HG03139 (cell line): ENCODE measurements at regions not wholly inside any gene's neighbourhood (a gene's known extent, or its start where the extent isn't known, plus 50 kb on each side); places are given as distances from the start of the nearest gene placed in this dataset.

Experiments
- ATAC-seq: cut with Tn5 transposase; IDR thresholded peaks from one replicate; pipeline ENCODE4 v1.9.1; 2021; ENCODE audit not compliant: unreplicated experiment

DNA sequence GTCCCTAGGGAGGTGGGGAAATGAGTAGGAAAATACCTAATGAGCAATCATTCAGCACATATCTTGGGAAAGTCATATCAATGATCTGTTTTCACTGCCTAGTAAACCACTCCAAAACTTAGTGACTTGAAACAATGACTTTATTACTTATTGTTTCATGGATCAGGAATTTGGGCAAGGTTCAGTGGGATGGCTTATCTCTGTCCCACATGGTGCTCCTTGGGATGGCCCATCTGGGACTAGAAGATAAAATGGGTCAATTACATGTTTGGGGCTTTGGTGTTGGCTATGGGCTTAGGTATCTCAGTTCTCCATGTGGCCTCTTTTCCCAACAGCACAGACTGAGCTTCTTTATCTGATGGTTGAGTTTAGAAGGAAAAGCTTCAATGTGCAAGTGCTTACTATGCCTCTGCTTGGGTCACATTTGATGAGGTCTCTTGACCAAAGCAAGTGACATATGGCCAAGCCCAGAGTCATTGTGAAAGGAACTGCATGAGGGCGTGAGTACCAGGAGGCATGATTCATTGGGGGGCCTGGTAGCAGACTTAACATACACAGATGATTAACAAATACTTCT lies 218.1 kb upstream of the TNP1 start:
- no peak for ATAC-seq

DNA sequence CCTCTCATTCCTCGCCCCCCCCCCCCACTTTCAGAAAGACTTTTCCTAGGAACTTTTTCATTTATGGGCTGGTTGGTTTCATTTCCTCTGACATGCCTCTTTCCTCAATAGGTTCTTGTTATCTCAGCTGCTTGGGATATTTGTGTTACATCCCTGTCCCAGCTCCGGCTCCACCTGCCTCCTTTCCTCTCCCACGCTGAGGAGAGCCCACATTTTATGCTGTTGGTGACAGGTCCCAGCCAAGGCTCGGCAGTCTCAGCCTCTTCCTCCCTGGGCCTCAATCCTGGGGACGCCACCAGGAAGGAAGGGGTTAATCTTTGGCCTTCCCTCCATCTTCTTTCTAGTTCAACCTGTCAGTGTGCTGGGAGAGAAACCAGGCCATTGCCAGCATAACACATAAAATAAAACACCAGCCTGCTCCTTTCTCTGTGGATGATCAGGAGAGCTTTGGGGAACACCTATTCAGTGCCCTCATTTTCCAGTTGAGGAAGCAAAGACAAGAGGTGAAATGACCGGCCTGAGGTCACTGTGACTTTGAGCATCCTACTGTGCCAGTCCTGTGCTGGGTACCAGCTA lies 216.9 kb upstream of the TNP1 start:
- ATAC-seq, result no peak

DNA sequence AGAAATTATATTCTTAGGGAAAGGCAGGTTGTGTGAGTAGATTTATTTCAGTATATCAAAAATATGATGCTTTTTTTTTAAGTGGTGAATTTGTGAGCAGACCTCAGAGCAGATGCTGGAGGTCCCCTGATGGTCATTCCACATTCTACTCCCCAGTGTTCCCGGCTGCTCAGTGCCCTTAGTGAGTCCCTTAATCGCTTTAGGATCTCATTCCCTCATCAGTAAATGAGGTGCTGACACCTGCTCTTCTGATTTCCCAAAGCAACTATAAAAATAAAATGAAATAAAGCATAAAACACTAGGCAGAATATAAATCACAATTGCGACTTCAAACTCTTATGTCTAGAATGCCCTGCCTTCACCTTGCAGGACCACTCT lies 216.2 kb upstream of the TNP1 start:
- no peak for ATAC-seq

DNA sequence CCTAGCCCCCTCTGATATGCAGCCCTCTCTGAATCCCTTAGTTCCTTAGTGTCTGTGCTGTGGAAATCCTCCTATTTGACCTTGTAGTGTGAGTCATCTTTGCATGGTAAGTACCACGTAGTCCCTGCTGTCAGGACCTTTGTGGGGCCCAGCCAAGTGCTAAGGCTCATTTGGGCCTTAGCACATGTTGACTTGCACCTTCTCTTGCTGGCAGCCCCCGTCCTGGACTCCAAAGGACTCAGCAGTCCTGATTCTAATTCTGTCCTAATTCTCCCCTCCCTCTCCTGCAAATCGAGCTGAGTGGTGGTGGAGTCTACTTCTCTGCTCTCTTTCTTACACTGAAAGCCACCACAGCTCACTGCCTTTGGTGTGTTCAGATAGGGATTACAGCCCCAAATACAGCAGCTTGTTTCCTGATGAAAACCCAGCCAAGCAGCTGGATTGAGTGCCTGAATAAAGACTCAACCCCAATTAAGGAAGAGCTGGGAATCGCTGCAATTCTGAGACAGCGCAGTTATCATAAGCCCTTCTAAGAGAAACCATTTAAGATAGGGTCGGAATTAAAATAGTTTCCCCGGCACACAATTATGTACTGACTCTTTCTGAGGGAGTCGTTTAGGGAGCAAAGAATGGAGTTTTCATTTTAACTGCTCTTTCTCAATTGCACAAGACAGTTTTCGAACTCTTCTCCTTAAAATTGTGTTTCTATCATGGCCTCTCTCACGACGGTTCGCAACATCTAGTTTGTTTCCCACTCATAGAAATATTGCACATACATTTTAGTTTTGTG lies 215.6 kb upstream of the TNP1 start:
- no peak for ATAC-seq

DNA sequence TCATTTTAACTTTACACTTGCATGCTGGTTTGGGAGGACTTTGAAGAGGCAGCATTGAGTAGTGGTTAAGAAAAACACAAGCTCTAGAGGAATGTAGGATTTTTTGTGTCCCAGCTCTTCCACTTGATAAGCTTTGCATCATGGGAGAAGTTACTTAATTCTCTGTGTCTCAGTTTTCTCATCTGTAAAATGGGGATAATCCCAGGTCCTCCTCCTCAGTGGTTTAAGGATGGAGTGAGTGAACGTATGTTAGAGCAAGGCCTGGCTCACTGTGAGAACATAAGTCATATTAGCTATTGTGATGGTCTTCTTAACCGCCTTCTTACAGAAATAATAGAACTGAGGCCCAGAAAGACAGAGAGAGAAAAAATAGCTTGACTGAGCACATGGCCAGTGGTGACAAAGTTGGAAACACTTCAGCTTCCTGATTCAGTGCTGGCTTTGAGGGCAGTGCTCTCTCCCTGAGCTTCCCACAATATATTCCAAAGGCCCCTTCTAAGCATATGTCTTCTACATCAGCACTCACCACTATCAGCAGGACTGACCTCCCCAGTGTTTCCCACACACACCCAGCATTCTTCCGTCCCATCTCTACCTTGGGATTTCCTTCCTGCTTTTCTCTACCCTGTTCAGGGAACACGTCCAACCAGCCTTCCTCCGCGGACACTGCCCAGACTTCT lies 214.9 kb upstream of the TNP1 start:
- no peak for ATAC-seq

DNA sequence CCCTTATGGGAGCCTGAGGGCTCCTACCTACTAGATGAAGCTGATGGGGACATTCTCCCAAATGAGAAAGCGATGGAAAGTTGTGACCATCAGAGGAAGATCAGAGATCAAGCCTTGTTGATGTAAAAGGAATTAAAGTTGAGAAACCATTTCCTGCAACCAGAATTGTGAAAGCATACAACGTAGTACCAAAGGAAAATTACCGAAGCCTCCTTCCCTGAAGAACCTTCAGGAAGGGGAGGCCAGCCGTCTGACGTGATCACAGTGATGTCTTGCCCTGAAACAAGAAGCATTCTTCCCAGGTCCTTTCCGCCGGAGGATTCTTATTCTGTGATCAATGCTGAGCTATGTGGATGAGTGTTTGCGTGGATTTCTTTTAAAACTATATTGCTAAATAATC lies 211.6 kb upstream of the TNP1 start:
- ATAC-seq, result no peak

DNA sequence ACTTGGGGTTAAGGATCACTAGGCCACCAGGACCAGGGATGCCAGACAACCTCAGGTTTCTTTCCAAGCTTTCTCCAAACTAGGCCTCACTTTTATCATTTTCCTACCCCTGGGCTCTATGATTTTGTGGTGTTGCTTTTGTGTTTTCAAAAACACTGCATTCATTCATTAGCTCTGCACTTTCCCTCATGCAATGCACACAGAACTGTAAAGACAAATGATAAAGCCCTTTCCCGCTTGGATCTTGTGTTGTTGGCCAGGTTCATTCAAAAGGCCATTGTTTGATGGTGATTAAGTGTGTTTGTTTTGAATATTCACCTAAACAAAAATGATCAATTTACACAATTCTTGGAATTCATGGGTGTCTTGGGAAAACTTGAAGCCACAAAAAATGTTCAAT lies 210.7 kb upstream of the TNP1 start:
- no peak for ATAC-seq

DNA sequence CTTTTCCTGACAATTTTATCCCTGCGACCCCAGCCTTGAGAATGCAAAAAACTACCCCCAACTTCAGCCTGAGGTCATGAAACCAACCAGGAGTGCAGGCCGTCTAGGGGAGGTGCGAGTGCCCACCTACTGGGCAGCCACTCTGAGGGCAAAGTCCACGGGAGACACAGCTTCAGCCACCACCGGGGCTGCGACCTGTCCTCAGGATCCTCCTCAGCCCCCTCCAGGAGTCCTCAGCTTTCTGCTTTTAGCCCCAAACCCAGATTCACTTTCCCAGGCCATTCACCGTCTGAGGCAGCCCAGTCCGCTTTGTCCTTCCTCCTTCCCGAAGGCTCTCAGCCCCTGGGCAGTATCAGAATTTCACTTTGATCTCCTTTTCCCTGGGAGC lies 210.2 kb upstream of the TNP1 start:
- ATAC-seq, result no peak

DNA sequence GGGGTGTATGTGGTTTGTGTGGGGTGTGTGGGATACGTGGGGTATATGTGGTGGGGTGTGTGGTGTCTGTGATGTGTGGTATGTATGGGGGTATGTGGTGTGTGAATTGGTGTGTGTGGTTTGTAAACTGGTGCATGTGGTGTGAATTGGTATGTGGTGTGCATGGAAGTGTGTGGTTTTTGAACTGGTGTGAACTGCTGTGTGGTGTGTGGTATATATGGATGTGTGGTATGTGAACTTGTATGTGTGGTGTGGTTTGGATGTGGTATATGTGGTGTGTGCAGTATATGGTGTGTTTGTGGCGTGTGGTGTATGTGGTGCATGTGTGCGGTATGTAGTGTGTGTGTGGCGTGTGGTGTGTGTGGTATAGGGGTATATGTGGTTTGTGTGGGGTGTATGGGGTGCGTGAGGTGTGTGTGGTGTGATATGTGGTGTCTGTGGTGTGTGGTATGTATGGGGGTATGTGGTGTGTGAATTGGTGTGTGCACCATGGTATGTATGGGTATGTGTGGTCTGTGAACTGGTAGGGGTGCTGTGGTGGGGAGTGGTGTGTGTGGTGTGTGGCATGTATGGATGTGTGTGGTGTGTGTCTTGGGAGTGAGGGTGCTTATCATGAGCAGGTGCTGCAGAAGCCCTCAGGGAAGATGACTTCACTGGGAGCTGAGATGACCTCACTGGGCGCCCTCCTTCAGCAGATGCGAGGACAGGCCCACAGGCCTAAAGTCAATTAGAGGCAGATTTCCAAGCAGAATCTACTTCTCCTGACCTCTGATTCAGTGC lies 209.6 kb upstream of the TNP1 start:
- ATAC-seq, result no peak

DNA sequence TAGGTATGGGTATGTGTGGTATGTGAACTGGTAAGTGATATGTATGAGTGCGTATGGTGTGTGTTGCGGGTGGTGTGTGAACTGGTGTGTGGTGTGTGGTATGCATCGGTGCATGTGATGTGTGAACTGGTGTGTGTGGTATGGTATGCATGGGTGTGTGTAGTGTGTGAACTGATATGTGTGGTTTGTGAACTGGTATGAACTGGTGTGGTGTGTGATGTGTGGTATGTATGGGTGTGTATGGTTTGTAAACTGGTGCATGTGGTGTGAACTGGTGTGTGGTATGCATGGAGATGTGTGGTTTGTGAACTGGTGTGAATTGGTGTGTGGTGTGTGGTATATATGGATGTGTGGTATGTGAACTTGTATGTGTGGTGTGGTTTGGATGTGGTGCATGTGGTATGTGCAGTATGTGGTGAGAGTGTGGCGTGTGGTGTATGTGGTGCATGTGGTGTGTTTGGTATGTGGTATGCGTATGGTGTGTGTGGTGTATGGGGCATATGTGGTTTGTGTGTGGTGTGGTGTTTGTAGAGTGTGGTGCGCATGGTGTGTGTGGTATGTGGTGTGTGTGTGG lies 208.9 kb upstream of the TNP1 start:
- no peak for ATAC-seq

DNA sequence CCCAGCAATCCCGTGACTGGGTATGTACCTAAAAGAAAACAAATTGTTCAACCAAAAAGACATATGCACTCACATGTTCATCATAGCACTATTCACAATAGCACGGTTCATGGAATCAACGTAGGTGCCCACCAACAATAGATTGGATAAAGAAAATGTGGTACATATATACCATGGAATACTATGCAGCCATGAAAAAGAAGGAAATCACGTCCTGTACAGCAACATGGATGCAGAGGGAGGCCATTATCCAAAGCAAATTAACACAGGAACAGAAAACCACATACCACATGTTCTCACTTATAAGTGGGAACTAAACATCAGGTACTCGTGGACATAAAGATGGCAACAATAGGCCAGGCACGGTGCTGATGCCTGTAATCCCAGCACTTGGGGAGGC lies 207.9 kb upstream of the TNP1 start:
- no peak for ATAC-seq

DNA sequence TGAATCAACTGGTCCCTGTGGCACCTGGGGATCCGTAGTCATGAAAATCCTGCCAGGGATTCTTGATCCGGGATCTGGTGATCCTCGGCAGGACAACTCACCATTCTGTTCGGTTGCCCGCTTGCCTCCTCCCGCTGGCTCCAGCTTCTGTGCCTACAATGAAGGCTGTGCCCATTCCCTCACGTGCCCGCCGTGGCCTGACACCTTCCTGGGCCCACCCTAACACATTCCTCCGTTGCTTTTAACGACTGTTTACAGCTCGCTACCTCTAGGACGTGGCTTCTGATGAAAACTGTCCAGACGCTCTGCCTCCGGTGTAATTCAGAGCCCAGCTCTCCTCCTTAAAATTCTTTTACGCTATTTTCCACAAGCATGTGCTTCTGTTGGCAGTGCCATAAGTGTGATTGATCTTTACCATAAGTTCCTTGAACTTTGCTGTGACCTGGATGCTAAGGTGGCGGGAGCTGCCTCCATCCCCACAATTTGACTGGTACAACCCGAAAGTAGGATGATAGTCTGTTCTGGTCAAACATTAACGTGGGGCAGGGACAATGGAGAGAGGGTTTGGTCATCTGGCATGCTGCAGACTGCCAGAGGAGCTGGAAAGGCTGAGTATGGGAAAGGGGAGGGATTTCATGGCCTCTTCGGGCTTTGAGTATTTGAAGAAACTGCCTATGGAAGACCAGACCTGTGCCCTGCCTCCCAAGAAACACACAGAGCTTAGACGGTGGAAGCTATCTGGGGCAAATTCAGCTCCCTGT lies 206.8 kb upstream of the TNP1 start:
- no peak for ATAC-seq

DNA sequence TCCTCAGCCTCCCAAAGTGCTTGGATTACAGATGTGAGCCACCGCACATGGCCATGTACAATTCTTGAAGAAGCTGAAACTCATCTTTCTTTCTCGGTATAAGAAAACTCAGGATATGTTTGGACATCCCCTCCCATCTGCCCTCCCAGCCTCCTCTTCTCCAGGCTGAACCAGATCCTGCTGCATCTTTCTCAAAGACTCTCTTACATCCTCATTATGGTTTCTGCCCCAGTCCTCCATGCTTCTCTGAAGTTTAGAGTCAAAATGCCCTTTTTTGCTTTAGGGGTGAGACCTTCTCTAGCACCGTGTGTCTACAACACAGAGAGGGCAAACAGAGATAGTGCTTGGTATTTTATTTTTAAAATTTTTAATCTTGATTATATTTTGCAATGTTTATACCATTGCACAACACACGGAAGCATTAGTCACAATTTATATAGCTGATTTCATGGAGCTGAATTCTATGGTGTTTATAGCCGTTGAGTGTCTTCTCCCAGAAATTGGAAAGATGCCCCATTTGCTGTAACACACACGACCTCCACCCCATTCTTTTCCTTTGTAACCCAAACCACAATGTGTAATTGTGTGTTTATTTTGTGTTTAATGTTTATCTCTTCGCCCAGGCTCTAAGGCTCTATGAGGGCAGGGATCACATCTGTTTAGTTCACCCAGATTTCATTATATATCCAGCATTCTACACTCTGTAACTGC lies 206.0 kb upstream of the TNP1 start:
- ATAC-seq, result no peak

DNA sequence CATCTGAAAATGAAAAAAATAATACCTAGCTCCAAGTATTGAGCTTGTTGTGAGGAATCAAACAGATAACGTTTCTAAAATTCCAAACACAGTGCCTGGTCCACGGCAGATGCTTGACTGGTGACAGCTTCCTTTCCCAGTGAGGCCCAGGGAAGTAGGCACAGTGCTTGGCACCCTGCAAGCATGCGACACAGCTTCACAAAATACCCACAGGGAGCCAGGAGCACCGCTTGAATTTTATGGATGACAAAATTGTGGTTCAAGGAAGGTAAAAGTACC lies 205.1 kb upstream of the TNP1 start:
- ATAC-seq, result no peak

DNA sequence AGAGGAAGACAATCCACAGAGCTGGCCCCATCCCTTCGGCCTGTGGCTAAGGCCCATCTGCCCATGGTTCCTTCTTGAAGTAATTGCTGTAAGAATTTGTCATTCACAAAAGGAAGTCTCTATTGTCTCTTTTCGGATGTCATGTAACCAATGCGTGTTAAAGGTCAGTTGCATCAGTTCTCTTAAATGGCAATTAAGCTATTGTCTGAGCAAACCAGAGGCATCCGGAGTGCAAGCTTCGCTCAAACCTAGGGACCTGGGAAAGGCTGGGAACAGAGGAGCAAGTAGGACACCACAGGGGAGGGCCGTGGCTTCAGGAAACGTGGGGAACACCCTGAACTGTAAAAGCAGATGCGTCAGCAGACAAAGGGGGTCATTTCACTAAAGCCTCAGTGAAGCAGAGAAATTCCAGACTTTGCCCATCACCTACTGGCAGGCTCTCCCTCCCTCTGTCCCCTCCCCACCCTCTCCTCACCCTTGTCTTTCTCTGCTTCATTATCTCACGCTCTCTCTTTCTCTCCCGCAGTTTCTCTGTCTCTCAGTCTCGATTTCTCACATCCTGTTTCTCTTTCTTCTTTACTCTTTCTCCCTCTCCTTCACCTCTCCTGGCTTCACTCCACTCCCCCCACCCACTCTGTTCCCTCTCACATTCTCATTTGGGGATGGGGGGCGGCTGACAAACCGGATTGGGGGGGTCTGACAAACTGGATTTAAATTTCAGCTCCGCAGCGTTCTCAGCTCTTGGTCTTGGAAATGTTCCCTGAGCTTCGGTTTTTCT lies 204.6 kb upstream of the TNP1 start:
- ATAC-seq, result no peak

DNA sequence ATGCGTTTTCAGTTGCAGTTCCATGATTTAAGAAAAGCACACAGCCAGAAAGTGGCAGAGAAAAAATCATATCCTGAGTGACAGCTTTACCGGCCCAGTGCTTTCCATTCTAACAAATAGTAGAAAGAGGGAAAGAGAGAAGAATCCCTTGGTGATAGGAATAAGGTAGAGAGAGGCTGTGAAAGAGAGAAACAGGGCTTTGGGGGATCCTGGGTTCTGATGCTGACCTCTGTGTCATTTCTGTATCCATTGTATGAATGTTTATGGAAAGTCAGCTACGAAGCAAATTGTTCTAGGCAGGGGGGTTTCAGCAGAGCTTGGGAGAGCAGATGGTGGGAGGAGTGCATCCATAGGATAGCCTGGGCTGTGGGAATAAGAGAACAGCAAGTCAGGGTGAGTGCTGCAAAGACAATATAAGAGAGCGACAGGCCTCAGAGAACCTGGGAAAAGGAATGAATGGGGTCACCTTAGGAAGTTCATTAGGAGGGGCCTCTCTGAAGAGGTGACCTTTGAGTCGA lies 203.4 kb upstream of the TNP1 start:
- ATAC-seq, result no peak

DNA sequence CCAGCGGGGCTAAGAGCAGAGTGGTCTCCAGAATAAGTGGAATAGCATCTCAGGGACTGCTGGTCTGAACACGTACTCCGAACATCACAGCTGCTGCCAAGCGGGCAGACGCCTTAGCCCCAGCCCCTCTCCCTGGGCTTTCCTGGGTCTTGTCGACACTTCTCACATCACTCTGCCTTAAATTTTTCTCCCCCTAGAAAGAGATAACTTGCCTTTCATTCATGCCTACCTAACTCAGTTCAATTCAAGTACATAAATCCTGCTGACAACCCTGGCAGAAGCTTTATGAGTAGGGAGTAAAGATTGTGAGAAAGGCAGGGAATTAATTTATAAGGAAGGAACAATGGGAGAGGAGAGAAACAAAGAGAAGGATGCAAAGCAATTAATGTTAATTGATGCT lies 202.9 kb upstream of the TNP1 start:
- ATAC-seq, result no peak

DNA sequence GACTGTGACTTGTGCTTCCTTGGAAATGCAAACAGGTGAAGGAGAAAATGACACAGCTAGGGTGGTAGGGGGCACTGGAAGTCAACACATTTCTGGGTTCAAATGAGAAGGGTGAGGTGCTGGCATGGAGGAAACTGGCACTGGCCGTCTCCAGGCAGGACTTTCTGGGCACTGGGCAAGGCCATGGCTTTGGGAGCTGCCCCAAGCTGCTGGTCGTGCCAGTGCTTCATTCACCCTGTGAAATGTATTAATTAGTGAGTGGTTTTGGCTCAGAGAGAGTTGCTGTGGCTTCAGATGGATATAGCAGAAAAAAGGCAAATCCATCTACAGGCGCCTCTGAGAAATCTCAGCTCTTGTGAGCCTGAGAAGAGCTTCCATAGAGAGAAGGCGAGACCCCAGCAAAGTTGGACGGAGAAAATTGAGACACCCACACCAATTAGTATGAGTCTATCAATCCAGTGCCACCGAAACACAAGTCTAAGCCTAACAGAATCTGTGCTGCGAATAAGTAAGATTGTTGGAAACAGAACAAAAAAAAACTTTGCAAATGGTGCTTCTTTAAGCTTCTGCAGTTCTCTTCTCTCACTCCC lies 202.1 kb upstream of the TNP1 start:
- no peak for ATAC-seq
